ENCODE measurements at regions not wholly inside any gene's neighbourhood (a gene's known extent, or its start where the extent isn't known, plus 50 kb on each side); places are given as distances from the start of the nearest gene placed in this dataset.

DNA sequence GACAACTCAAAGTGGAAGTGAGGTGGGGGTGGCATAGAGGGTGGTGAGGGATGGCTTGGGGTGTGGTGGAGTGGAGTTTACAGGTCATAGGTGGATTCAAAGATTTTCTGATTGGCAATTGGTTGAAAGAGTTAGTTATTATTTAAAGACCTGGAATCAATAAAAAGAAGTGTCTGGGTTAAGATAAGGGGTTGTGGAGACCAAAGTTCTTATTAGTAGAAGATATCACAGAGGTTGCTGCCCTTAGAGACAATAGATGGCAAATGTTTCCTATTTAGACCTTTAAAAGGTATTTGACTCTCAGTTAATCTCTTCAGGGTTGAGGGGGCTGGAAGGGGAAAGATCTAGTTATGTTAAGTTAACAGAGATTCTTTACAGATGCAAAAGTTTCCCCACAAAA lies 412.3 kb upstream of the TBL1XR1 start (continued):
- TF ChIP-seq, protein P1, sequence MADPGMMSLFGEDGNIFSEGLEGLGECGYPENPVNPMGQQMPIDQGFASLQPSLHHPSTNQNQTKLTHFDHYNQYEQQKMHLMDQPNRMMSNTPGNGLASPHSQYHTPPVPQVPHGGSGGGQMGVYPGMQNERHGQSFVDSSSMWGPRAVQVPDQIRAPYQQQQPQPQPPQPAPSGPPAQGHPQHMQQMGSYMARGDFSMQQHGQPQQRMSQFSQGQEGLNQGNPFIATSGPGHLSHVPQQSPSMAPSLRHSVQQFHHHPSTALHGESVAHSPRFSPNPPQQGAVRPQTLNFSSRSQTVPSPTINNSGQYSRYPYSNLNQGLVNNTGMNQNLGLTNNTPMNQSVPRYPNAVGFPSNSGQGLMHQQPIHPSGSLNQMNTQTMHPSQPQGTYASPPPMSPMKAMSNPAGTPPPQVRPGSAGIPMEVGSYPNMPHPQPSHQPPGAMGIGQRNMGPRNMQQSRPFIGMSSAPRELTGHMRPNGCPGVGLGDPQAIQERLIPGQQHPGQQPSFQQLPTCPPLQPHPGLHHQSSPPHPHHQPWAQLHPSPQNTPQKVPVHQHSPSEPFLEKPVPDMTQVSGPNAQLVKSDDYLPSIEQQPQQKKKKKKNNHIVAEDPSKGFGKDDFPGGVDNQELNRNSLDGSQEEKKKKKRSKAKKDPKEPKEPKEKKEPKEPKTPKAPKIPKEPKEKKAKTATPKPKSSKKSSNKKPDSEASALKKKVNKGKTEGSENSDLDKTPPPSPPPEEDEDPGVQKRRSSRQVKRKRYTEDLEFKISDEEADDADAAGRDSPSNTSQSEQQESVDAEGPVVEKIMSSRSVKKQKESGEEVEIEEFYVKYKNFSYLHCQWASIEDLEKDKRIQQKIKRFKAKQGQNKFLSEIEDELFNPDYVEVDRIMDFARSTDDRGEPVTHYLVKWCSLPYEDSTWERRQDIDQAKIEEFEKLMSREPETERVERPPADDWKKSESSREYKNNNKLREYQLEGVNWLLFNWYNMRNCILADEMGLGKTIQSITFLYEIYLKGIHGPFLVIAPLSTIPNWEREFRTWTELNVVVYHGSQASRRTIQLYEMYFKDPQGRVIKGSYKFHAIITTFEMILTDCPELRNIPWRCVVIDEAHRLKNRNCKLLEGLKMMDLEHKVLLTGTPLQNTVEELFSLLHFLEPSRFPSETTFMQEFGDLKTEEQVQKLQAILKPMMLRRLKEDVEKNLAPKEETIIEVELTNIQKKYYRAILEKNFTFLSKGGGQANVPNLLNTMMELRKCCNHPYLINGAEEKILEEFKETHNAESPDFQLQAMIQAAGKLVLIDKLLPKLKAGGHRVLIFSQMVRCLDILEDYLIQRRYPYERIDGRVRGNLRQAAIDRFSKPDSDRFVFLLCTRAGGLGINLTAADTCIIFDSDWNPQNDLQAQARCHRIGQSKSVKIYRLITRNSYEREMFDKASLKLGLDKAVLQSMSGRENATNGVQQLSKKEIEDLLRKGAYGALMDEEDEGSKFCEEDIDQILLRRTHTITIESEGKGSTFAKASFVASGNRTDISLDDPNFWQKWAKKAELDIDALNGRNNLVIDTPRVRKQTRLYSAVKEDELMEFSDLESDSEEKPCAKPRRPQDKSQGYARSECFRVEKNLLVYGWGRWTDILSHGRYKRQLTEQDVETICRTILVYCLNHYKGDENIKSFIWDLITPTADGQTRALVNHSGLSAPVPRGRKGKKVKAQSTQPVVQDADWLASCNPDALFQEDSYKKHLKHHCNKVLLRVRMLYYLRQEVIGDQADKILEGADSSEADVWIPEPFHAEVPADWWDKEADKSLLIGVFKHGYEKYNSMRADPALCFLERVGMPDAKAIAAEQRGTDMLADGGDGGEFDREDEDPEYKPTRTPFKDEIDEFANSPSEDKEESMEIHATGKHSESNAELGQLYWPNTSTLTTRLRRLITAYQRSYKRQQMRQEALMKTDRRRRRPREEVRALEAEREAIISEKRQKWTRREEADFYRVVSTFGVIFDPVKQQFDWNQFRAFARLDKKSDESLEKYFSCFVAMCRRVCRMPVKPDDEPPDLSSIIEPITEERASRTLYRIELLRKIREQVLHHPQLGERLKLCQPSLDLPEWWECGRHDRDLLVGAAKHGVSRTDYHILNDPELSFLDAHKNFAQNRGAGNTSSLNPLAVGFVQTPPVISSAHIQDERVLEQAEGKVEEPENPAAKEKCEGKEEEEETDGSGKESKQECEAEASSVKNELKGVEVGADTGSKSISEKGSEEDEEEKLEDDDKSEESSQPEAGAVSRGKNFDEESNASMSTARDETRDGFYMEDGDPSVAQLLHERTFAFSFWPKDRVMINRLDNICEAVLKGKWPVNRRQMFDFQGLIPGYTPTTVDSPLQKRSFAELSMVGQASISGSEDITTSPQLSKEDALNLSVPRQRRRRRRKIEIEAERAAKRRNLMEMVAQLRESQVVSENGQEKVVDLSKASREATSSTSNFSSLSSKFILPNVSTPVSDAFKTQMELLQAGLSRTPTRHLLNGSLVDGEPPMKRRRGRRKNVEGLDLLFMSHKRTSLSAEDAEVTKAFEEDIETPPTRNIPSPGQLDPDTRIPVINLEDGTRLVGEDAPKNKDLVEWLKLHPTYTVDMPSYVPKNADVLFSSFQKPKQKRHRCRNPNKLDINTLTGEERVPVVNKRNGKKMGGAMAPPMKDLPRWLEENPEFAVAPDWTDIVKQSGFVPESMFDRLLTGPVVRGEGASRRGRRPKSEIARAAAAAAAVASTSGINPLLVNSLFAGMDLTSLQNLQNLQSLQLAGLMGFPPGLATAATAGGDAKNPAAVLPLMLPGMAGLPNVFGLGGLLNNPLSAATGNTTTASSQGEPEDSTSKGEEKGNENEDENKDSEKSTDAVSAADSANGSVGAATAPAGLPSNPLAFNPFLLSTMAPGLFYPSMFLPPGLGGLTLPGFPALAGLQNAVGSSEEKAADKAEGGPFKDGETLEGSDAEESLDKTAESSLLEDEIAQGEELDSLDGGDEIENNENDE (IDR thresholded peaks at IDR 0.05; ENCODE audit: insufficient replicate concordance, low read length): no peak
- no peak for TF ChIP-seq BRCA1 (IDR thresholded peaks at IDR 0.05; ENCODE audit: low read depth, low read length)
- no peak for TF ChIP-seq RFX5 (IDR thresholded peaks at IDR 0.05; ENCODE audit: borderline replicate concordance, low read depth, low read length)
- TF ChIP-seq SRF (IDR thresholded peaks at IDR 0.05; ENCODE audit: low read depth, low read length): no peak
- TF ChIP-seq, protein P2, sequence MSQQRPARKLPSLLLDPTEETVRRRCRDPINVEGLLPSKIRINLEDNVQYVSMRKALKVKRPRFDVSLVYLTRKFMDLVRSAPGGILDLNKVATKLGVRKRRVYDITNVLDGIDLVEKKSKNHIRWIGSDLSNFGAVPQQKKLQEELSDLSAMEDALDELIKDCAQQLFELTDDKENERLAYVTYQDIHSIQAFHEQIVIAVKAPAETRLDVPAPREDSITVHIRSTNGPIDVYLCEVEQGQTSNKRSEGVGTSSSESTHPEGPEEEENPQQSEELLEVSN (IDR thresholded peaks at IDR 0.05): no peak
- no peak for TF ChIP-seq SP1 (IDR thresholded peaks at IDR 0.05; ENCODE audit: low read depth, low read length)
- TF ChIP-seq GTF2F1 (IDR thresholded peaks at IDR 0.05; ENCODE audit: borderline replicate concordance, low read depth, low read length): no peak
- TF ChIP-seq CEBPB (IDR thresholded peaks at IDR 0.05; ENCODE audit: low read depth, low read length): no peak
